Fibroblast of gingiva (primary cell): ENCODE measurements at regions not wholly inside any gene's neighbourhood (a gene's known extent, or its start where the extent isn't known, plus 50 kb on each side); places are given as distances from the start of the nearest gene placed in this dataset.
"Not testable (repeated sequence)": the region's sequence is repeated elsewhere in the genome, so short reads cannot be mapped to it uniquely, and the experiment has no call there.

ENCODE experiments used
- DNase-seq: peaks from one replicate; pipeline ENCODE4 v3.0.0-alpha.2; 2011; ENCODE audit warnings: low read depth

GRCh38 chr7:155377071-155377837 lies 79.6 kb downstream of the INSIG1 start:
- DNase-seq = no peak

- DNase-seq = no peak
Measured at GRCh38 chr7:155377838-155378579, 79.9 kb upstream of the EN2 start.

- DNase-seq = no peak
Measured at GRCh38 chr7:155378580-155378934, 79.4 kb upstream of the EN2 start.

- no peak for DNase-seq
Measured at GRCh38 chr7:155378959-155379871, 78.7 kb upstream of the EN2 start.

GRCh38 chr7:155380221-155380861 lies 77.6 kb upstream of the EN2 start:
- peak; percentile 58 for DNase-seq

- DNase-seq = no peak
Measured at GRCh38 chr7:155380976-155381851, 76.7 kb upstream of the EN2 start.

GRCh38 chr7:155381852-155382801 lies 75.8 kb upstream of the EN2 start:
- no peak for DNase-seq

- no peak for DNase-seq
Measured at GRCh38 chr7:155382802-155383171, 75.1 kb upstream of the EN2 start.

- no peak for DNase-seq
Measured at GRCh38 chr7:155383756-155384491, 74.0 kb upstream of the EN2 start.

- no peak for DNase-seq
Measured at GRCh38 chr7:155384751-155385150, 73.2 kb upstream of the EN2 start.

- not testable (repeated sequence) for DNase-seq
Measured at GRCh38 chr7:155385182-155385581, 72.7 kb upstream of the EN2 start.

- DNase-seq = no peak
Measured at GRCh38 chr7:155386608-155387007, 71.3 kb upstream of the EN2 start.

GRCh38 chr7:155387066-155387620 lies 70.8 kb upstream of the EN2 start:
- no peak for DNase-seq

GRCh38 chr7:155388561-155388960 lies 69.4 kb upstream of the EN2 start:
- no peak for DNase-seq

GRCh38 chr7:155391414-155391813 lies 66.5 kb upstream of the EN2 start:
- no peak for DNase-seq

GRCh38 chr7:155392726-155393570 lies 65.0 kb upstream of the EN2 start:
- DNase-seq = no peak

- no peak for DNase-seq
Measured at GRCh38 chr7:155394413-155394812, 63.5 kb upstream of the EN2 start.
